Activated T-helper 17 cell treated with anti-CD3 and anti-CD28 coated beads, Interleukin-2, amount 50 U/mL, for 72 hours (primary cell): ENCODE measurements at regions not wholly inside any gene's neighbourhood (a gene's known extent, or its start where the extent isn't known, plus 50 kb on each side); places are given as distances from the start of the nearest gene placed in this dataset.
"Not testable (repeated sequence)": the region's sequence is repeated elsewhere in the genome, so short reads cannot be mapped to it uniquely, and the experiment has no call there.

Experiments used
- ATAC-seq: fragments of 150-1000 bp; cut with Tn5 transposase; replicated peaks from 2 replicates; pipeline ENCODE4 v1.10.0; 2021; ENCODE audit warnings: mild to moderate bottlenecking, moderate library complexity
- H3K27ac Mint-ChIP-seq: one replicate; pipeline ENCODE4 v1.8.0; 2022; ENCODE audit warnings: mixed read lengths
- H3K27me3 Mint-ChIP-seq: one replicate; pipeline ENCODE4 v1.8.0; 2022; ENCODE audit warnings: mixed read lengths
- H3K36me3 Mint-ChIP-seq: one replicate; pipeline ENCODE4 v1.8.0; 2022; ENCODE audit warnings: low read depth, mild to moderate bottlenecking, mixed read lengths
- H3K4me1 Mint-ChIP-seq: one replicate; pipeline ENCODE4 v1.8.0; 2022; ENCODE audit warnings: mixed read lengths
- H3K4me3 Mint-ChIP-seq: one replicate; pipeline ENCODE4 v1.8.0; 2022; ENCODE audit warnings: mild to moderate bottlenecking, mixed read lengths
- H3K9me3 Mint-ChIP-seq: one replicate; pipeline ENCODE4 v1.8.0; 2022; ENCODE audit warnings: mixed read lengths

DNA sequence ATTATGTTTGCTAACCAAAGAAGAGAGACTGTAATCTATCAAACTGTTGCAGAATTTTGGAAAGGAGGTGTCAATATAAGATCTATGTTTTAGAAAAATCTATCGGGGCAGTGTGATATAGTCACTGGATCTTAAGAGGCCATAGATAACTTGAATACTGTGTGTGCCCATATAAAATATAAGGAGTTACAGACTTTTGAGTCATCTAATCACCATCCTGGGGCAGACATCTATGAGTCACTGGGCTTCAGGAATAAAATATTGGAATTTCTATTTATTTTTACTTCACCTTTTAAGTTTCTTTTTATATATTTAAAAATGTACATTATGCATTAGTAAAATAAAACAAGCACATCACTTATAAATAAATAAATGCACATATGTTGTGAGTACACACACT lies 509.3 kb upstream of the MAN1A1 start:
- H3K36me3 Mint-ChIP-seq: no peaks in the 10 kb centered on the region

DNA sequence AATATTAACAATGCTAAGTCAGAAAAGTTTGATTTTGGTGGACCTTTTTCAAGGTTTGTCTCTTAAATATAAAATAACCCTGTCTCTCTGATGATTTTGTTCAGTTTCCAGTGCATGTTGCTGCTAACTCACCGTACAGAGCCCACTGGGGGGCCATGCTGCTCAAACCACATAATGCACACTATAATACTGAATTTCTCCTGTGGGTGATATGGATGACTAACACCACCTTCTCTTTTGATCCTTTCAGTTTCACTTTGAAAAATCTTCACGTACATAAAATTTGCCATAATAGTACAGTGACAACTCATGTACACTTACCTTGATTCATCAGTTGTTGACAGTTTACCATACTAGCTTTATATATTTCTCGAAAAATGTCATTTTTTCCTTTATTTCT lies 506.6 kb upstream of the MAN1A1 start:
- Mint-ChIP-seq H3K4me1 (peaks cover 13% of the 10 kb centered on the region), H3K27me3 (peaks cover 3% of the 10 kb centered on the region), H3K36me3 (no peaks in the 10 kb centered on the region), H3K4me3 (peak overlapping the region; percentile 48), H3K9me3 (no peaks in the 10 kb centered on the region), H3K27ac (peak overlapping the region; percentile 57)
- ATAC-seq: peak; percentile 96

More for the DNA sequence above, 509.3 kb upstream of the MAN1A1 start:
- no peak overlapping the region for H3K27ac Mint-ChIP-seq
- H3K4me1 Mint-ChIP-seq: peaks cover 13% of the 10 kb centered on the region
- ATAC-seq: no peak
- no peak overlapping the region for H3K4me3 Mint-ChIP-seq
- H3K9me3 Mint-ChIP-seq: no peaks in the 10 kb centered on the region
- peaks cover 7% of the 10 kb centered on the region for H3K27me3 Mint-ChIP-seq

DNA sequence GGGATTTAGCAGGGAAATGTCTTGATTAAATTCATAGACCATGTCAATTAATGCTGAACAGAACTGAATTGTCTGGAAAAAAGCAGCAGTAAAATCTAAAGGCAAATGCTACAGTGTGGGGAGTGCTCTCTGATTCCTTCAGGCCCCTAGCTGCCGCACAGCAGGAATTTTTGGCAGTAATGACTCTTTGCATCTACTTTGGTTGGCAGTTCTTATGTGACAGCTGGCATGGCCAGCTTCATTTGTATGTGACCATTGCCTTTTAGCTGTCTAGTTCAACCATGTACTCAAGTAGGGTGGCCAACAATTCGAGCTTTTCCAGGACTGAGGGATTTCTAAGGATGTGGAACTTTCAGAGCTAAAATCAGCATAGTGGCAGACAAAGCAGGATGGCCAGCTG lies 499.1 kb upstream of the MAN1A1 start:
- peaks cover 7% of the 10 kb centered on the region for H3K27me3 Mint-ChIP-seq
- no peak overlapping the region for H3K4me3 Mint-ChIP-seq
- no peaks in the 10 kb centered on the region for H3K4me1 Mint-ChIP-seq
- H3K27ac Mint-ChIP-seq: no peak overlapping the region
- ATAC-seq: no peak
- no peaks in the 10 kb centered on the region for H3K36me3 Mint-ChIP-seq
- H3K9me3 Mint-ChIP-seq: no peaks in the 10 kb centered on the region

DNA sequence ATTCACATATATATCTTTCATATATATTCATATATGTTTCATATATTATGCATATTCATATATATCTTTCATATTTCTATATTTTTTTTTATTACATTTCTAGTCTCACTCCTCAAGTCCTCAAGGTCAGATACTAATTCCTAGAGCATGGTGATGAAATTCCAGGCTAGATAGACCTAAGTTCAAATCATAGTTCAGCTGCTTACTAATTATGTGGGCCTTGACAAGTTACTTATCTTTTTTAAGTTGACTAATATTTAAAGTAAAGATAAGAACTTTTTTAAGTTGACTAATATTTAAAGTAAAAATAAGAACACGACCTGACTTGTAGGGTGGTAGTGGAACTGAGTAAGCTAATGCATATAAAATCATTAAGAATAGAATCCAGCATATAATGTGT lies 495.6 kb upstream of the MAN1A1 start:
- H3K4me3 Mint-ChIP-seq: no peak overlapping the region

DNA sequence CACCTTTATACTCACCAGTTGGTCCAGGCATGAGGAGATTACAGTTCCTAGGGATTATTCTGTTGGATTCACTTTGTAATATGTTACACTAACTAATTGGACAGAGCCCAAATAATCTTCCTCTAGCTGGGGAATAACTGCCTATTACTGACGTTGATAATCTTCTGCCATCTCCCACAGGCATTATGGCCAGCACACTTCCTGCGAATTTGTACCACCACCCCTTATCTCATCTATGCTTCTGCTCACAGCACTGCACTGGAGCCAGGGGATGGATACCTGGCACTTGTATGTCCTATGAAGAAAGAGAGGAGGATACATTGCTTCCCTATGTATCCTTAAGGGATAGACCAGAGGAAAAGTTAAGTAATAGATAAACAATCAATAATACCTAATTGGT lies 494.8 kb upstream of the MAN1A1 start:
- Mint-ChIP-seq H3K4me1 (no peaks in the 10 kb centered on the region), H3K36me3 (no peaks in the 10 kb centered on the region), H3K27ac (no peak overlapping the region), H3K9me3 (no peaks in the 10 kb centered on the region), H3K4me3 (no peak overlapping the region), H3K27me3 (no peaks in the 10 kb centered on the region)
- ATAC-seq: no peak

More for the DNA sequence above, 495.6 kb upstream of the MAN1A1 start:
- H3K36me3 Mint-ChIP-seq: no peaks in the 10 kb centered on the region
- no peaks in the 10 kb centered on the region for H3K9me3 Mint-ChIP-seq
- H3K27me3 Mint-ChIP-seq: peaks cover 1% of the 10 kb centered on the region
- no peak for ATAC-seq
- H3K4me1 Mint-ChIP-seq: no peaks in the 10 kb centered on the region
- no peak overlapping the region for H3K27ac Mint-ChIP-seq

DNA sequence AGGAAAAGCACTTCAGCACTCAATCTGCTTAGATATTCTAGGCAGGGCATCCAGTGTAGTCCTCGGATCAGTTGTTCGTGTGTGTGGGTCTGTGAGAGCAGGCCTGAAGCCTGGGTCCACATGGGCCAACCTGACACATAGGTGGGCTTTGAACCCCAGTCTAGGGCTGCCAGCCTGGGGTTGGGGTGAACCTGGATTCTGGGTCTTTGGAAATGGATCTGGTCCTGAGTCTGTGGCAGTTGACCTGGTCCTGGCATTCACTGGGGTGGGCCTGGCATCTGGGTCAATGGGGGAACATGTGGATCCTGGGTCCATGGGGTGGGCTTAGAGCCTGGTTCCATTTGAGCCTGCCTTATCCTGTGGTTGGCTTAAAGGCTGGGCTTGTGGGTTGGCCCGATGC lies 492.6 kb upstream of the MAN1A1 start:
- no peak for ATAC-seq
- no peak overlapping the region for H3K27ac Mint-ChIP-seq
- no peaks in the 10 kb centered on the region for H3K9me3 Mint-ChIP-seq
- no peaks in the 10 kb centered on the region for H3K27me3 Mint-ChIP-seq
- no peaks in the 10 kb centered on the region for H3K36me3 Mint-ChIP-seq
- H3K4me3 Mint-ChIP-seq: no peak overlapping the region
- no peaks in the 10 kb centered on the region for H3K4me1 Mint-ChIP-seq

DNA sequence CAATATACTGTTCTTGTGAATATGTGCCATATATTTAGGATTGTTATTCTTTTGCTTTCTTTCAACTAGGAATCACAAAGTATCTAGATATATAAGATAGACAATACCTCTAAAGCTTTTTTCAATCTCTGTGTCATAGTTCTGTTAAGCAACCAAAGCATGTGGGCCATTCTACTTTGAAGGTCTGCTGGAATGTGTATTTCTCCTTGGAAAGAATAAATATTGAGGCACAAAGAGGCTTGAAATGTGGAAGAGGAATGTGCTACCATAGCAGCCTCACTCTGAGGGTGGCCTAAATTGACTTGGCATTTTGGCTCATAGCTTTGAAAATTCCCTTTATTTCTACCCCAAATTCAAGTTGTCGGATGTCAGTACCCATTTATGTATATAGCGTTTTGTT lies 488.5 kb upstream of the MAN1A1 start:
- Mint-ChIP-seq H3K4me1 (no peaks in the 10 kb centered on the region), H3K27ac (no peak overlapping the region), H3K36me3 (no peaks in the 10 kb centered on the region), H3K9me3 (no peaks in the 10 kb centered on the region), H3K4me3 (no peak overlapping the region), H3K27me3 (no peaks in the 10 kb centered on the region)
- no peak for ATAC-seq

DNA sequence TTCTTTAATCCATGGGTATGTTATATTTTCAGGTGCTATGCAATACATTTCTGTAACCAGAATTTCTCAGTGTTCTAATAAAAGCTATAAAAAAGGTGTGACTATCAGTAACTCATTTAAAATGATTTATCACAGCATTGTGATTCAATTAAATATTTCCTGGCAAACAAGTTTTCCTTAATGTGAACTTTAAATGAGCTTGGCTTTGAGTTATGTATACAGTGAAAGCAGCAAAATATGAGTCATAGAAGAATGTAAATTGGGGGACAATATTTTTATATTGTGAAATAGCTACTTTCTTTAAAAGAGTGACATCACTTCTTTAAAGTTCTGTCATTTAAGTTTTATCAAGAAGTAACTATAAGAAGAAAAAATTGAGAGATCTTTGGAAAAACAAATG lies 484.9 kb upstream of the MAN1A1 start:
- peaks cover 6% of the 10 kb centered on the region for H3K27me3 Mint-ChIP-seq
- ATAC-seq: no peak
- no peaks in the 10 kb centered on the region for H3K36me3 Mint-ChIP-seq
- no peaks in the 10 kb centered on the region for H3K9me3 Mint-ChIP-seq
- H3K4me1 Mint-ChIP-seq: no peaks in the 10 kb centered on the region
- no peak overlapping the region for H3K4me3 Mint-ChIP-seq
- H3K27ac Mint-ChIP-seq: no peak overlapping the region

DNA sequence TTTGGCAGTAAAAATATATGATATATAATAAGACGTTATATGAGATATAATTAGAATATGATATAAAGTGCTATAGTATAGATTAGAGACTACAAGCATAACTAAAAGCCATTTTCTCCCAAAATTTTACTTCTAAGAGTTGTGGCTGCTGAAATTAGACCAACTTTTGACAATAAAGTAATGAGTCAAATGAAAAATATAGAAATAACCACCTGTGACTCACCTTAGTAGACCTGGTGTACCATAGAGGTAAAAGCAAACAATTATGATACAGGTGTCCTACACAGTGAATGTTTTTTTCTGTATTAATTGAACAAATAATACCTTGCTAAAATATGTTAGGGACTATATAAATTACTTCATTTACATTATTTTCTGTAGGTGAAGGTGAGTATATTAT lies 482.9 kb upstream of the MAN1A1 start:
- Mint-ChIP-seq H3K36me3 (no peaks in the 10 kb centered on the region), H3K4me3 (no peak overlapping the region), H3K27me3 (peaks cover 16% of the 10 kb centered on the region), H3K27ac (no peak overlapping the region), H3K9me3 (no peaks in the 10 kb centered on the region), H3K4me1 (no peaks in the 10 kb centered on the region)
- ATAC-seq: no peak

DNA sequence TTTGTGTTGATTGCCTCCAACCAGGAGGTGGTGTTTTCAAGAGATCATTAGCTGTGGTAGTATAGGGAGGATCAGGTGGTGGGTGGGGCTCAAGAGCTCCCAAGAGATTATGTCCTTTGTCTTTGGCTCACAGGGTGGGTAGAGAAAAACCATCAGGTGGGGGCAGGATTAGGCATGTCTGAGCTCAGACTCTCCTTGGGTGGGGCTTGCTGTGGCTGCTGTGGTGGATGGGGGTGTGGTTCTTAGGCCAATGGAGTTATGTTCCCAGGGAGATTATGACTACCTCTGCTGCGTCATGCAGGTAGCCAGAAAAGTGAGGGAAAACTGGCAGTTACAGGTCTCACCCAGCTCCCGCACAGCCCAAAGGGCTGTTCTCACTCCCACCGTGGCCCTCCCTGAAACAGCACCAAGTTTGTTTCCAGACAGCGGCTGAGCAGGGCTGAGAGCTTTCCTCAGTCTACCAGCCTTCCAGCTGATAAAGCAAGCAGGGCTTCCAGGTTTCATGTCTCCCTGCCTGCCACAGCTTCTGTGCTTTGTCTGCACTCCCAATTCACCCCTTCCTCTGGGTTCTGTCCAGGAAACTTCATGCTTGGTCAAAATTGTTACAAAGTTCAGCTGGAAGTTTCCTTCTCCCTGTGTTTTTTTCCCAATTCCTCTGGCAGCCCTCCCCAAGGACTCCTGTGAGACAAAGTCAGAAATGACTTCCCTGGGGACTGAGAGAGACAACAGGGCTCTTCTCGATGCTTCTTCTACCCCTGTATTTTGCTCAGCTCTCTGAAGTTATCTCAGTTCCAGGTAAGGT lies 481.1 kb upstream of the MAN1A1 start:
- no peaks in the 10 kb centered on the region for H3K36me3 Mint-ChIP-seq
- H3K4me1 Mint-ChIP-seq: no peaks in the 10 kb centered on the region
- peaks cover 19% of the 10 kb centered on the region for H3K27me3 Mint-ChIP-seq
- H3K4me3 Mint-ChIP-seq: no peak overlapping the region
- no peaks in the 10 kb centered on the region for H3K9me3 Mint-ChIP-seq
- ATAC-seq: no peak
- no peak overlapping the region for H3K27ac Mint-ChIP-seq

DNA sequence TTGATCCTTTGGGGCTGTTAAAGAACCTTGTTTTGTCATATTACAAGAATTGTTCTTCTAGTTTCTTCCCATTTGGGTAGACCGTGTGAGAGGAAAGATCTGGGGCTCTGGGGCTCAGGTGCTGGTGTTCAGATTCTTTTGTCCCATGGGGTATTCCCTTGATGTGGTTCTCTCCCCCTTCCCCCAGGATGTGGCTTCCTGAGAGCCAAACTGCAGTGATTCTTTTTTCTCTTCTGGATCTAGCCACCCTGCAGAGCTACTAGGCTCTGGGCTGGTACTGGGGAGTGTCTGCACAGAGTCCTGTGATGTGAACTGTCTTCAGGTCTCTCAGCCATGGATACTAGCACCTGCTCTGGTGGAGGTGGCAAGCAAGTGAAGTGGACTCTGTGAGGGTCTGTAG lies 480.5 kb upstream of the MAN1A1 start:
- H3K4me1 Mint-ChIP-seq: no peaks in the 10 kb centered on the region
- no peaks in the 10 kb centered on the region for H3K36me3 Mint-ChIP-seq
- H3K27me3 Mint-ChIP-seq: peaks cover 19% of the 10 kb centered on the region
- H3K4me3 Mint-ChIP-seq: no peak overlapping the region
- no peaks in the 10 kb centered on the region for H3K9me3 Mint-ChIP-seq
- H3K27ac Mint-ChIP-seq: no peak overlapping the region
- no peak for ATAC-seq

DNA sequence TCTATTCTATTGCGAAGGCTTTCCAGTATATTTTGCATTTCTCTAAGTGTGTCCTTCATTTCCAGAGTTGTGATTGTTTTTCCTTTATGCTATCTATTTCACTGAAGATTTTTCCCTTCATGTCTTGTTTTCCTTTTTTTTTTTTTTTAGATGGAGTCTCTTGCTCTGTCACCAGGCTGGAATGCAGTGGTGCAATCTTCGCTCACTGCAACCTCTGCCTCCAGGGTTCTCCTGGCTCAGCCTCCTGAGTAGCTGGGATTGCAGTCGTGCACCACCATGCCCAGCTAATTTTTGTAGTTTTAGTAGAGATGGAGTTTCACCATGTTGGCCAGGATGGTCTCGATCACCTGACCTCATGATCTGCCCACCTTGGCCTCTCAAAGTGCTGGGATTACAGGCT lies 479.9 kb upstream of the MAN1A1 start:
- H3K4me3 Mint-ChIP-seq, H3K36me3 Mint-ChIP-seq, ATAC-seq, H3K9me3 Mint-ChIP-seq, H3K4me1 Mint-ChIP-seq, H3K27ac Mint-ChIP-seq: not testable (repeated sequence)
- peaks cover 19% of the 10 kb centered on the region for H3K27me3 Mint-ChIP-seq

DNA sequence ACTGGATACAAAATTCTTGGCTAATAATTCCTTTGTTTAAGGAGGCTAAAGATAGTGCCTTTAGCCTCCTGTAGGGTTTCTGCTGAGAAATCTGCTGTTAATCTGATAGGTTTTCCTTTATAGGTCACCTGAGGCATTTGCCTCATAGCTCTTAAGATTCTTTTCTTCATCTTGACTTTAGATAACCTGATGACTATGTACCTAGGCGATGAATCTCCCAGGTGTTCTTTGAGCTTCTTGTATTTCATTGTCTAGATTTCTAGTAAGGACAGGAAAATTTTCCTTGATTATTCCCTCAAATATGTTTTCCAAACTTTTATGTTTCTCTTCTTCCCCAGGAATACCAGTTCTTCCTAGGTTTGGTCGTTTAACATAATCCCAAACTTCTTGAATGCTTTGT lies 479.4 kb upstream of the MAN1A1 start:
- Mint-ChIP-seq H3K4me3 (no peak overlapping the region), H3K9me3 (no peaks in the 10 kb centered on the region), H3K27ac (no peak overlapping the region), H3K4me1 (no peaks in the 10 kb centered on the region), H3K36me3 (no peaks in the 10 kb centered on the region), H3K27me3 (peaks cover 19% of the 10 kb centered on the region)
- ATAC-seq: no peak

DNA sequence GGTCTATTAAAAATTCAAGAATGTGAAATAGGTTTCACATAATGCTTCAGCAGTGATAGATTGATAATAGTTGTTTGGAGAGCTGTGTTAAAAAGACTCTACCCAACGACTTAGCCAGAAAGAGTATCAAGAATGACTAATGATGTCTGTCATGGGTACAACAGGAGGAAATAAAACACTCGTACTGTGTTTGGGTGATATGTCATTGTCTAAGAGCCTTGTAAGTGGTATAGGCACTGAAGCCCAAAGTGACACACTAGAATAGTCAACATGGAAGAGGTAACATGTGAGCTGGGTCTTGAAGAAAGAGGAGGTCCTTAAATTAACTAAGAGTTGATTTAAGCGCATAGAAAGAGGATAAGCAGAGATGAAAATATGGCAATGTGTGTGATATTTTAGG lies 471.8 kb upstream of the MAN1A1 start:
- Mint-ChIP-seq H3K27ac (no peak overlapping the region), H3K4me3 (no peak overlapping the region), H3K36me3 (no peaks in the 10 kb centered on the region), H3K9me3 (no peaks in the 10 kb centered on the region), H3K27me3 (peaks cover 4% of the 10 kb centered on the region), H3K4me1 (no peaks in the 10 kb centered on the region)
- no peak for ATAC-seq

DNA sequence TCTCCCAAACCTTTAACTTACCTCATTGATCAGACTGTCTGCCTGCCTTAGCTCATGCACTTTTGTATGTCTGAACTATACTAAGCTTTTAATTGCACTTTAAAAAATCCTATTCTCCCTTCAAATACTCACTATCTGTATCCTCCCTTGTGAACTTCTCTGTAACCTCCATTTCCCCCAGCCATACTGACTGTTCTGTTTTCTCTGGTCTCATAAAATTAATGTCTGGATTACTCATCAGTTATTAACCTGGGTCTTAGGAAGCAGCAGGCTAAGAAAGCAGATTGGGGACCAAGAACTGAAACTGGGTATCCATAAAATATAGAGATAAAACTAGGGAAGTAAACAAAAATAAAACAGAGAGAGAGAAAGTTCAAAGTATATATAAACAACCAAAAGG lies 469.3 kb upstream of the MAN1A1 start:
- Mint-ChIP-seq H3K27ac (no peak overlapping the region), H3K9me3 (no peaks in the 10 kb centered on the region), H3K4me1 (no peaks in the 10 kb centered on the region), H3K36me3 (no peaks in the 10 kb centered on the region), H3K4me3 (no peak overlapping the region), H3K27me3 (peaks cover 3% of the 10 kb centered on the region)
- no peak for ATAC-seq
